GM19035 (cell line): ENCODE measurements at regions not wholly inside any gene's neighbourhood (a gene's known extent, or its start where the extent isn't known, plus 50 kb on each side); places are given as distances from the start of the nearest gene placed in this dataset.
"Not testable (repeated sequence)": the region's sequence is repeated elsewhere in the genome, so short reads cannot be mapped to it uniquely, and the experiment has no call there.

Source experiments
- ATAC-seq: cut with Tn5 transposase; IDR thresholded peaks from one replicate; pipeline ENCODE4 v1.9.1; 2021; ENCODE audit not compliant: unreplicated experiment

DNA sequence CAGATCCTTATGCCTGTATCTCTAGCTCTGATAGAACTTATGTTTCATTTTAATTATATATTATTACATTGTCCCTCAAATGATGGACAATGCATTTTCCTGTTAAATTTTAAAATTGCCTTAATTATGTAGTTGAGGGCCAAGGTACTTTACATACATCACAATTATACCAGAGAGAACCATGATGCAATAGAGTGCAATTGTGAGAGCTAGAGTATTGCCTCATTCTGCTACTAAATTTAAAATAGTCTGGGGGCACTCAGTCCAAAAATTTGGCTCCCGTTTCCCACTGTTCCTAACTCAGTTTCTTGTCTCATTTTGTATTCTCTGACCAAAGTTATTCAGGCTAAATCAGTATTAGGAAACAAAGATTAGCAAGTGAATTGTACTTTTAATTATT, 378.5 kb upstream of the ZFP42 start:
- ATAC-seq, result no peak

DNA sequence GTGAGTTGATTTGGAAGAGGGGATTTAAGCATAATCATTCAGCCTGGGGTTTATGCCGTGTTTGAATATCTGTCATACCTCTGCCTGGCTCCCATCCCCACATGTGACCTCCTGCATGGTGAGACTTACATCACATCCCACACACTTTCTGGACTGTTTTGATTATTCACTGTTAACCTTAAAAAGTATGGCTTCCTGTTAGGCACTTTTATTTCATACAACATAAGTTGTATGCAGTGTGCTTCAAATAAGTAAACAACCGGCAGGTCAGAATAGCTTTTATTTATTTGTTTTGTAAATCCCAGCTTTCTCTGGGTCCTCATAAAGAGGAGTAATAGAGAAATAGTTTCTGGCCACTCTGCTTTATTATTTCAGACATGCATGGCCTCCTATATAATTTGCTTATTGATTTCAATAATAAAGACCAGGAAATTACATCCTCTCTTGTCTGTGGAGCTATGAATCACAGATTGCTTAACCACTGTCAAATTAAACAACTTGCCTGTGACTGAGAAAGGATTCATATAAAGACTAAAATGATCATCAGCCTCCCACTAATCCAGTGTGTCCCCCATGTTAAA, 376.8 kb upstream of the ZFP42 start:
- ATAC-seq, result no peak

DNA sequence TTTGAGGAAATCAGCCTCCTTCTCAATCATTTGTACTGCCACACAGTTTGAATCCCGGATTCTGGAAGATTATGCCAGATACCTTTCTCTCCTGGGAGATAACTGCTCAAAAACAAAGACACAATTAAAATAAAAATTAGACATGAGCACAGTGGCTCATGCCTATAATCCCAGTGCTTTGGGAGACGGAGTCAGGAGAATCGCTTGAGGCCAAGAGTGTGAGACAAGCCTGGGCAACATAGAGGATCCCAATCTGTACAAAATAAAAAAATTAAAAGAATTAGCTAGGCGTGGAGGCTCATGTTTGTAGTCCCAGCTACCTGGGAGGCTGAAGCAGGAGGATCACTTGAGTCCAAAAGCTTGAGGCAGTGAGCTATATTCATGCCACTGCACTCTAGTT, 376.3 kb upstream of the ZFP42 start:
- no peak for ATAC-seq

DNA sequence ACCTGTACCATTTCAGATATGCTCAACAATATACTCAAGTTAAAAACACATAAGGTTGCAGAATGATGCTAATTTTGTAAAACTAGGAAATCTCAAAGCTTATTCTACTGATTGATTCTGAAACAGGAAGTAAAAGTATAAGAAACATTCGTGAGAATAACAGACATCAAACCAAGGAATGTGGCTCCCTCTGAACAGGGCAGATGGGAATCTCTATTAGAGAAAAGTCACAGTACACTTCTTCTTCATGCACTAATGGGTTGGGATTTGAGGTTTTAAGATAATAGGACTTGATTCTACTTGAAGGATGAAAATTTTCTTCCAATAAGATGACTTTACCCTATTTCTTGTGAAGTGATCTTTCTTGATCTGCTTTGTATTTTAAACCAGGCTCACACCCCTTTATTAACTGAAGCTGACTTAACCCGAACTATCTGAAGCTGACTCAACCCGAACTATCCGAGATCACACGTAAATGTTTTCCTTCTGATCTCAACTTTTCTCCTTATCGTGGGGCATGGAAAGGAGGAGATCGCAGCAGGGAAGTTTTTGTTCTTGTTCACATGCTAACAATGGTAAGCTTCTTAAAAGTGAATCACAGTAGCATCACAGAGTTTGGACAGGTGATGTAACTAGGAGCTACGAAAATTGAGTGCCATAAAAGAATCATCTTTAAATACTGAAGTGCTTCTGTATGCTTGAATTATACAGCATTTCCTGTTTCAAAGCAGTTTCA, 363.1 kb upstream of the ZFP42 start:
- ATAC-seq, result no peak

DNA sequence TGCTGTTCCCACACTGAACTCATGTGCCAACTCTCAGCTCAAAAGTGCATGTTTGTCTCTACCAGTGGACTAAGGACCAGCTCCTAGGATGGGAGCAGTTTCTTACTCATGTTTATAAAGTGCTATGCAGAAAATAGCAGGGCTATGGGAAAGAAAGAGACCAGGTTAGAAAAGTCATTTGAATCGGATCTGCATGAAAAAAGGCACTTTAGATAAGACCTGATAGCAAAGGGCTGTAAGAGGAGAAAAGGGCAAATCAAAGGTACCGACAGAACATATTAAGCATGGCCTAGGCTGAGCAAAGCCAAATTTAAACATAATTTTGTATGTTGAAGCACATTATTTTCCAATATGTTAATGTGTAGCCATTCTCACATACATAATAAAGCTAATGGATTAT, 362.3 kb upstream of the ZFP42 start:
- ATAC-seq, result no peak

DNA sequence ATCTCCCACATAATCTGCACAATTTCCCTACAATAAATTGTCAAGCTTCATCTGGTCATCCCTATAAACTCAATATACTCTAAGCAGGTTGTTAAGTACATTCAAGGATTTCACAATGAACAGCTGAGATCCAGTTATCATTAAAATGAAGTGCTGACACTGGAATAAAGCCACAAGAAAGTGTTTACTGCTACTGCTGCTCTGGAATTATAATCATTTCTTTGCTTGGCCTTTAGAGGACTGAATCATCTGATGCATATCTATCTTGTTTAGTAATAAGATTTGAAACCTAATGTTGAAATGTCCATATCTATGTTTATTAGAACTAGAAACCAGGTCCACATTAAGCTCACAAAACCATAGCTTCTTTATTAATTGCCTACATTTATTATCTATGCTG, 338.6 kb upstream of the ZFP42 start:
- no peak for ATAC-seq

DNA sequence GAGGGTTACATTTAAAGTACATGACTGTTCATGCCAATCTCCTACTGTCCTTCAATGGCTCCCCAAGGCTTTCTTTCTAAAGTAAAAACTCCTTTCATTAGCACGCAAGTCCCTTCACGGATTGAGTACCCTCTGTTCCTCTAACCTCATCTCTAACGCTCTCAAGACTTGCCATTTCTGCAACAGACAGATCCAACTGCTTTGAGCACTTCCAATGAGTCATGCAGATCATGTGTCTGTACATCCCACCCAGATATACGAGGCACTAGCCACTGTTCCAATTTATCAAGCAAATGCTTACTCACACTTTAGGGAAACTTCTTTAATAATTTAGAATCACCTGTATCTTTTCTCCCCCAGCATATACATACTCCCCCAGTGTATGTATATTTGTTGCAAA, 332.5 kb upstream of the ZFP42 start:
- ATAC-seq, result no peak

DNA sequence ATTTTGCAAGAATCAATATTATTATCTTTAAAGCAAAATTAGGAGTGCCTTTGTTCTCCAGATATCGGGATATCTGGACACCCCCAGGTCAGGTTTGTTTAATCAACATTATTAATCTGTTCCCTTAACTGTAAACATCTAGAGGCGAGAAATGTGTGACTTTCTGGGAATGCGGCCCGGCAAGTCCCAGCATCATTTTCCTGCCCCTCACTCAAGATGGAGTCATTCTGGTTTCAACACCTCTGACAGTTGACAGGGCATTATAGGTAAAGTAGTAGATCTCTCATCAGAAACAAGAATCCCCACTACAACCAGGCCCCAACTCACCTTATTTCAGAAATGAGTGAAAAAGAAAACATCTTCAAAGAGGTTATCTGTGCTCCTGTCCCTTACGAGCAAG, 331.6 kb upstream of the ZFP42 start:
- no peak for ATAC-seq

DNA sequence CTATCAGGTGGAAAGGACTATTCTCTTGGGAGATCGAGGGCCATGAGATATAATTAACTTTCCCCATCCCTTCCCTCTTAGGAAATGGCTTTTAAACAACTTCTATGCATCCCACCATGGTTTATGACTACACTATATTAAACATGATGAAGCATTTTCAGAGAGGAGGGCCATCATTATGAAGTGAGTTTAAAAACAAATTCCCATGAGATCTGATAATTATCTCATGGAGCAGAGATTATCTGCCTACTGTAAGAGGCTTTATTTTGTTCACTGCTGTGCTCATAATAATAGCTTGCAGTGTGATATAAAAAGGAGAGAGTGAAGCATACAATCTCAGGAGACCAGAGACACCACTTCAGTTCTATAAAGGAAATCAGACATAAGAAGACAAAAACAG, 330.5 kb upstream of the ZFP42 start:
- ATAC-seq, result no peak

DNA sequence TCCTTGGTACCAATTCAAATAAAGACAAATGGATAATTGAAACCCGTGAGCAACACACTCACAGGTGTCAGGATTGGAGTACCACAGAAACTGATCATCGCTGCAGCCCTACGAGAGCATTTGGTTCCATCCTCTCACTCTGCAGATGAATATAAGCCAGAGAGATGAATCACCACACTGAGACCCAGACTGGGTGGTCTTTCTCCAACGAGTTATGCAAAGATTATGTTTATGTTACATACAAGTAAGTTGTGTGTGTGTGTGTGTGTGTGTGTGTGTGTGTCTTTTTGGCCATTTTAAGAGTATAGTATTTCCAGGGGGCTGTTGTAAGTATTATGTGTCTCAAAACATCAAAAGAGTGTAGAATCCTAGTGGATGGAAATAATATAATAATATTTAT, 329.5 kb upstream of the ZFP42 start:
- ATAC-seq, result no peak

DNA sequence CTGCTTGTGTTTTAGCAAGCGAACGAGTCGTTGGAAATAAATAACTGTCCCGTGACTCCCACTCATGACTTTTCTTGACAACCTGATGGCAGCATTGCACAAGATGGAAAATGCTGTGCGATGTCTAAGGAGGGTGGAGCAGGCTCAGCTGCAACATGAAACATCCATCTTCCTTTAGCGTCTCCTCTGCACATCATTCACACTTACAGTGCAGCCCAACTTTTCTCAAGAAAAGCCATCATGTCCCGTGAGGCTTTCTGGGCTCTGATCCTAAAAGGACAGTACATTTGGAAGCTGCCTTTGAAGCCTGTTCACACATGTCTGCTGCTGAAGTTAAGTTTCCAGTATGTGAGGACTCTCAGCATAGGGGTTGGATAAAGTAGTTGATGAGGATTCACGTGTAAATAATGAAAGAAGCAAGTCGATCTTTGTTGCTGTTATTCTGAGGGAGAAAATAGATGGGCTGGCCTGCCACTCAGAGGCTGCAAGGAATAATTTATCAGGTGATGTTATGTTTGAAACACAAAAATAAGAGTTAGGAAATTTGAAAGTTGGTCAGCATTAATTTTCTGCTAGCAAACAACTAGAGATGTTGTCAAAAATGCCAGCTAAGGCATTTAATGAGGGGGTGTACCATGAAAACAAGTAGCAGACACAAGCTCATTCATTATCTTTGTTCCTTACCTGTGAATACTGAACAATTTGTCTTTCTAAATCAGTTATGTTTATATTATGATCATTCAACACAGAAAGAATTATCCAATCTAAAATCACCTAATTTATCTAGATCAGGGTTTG, 328.7 kb upstream of the ZFP42 start:
- no peak for ATAC-seq

- ATAC-seq, result no peak
These were observed 327.0 kb upstream of the ZFP42 start for GRCh38 chr4:187668526-187669082.

DNA sequence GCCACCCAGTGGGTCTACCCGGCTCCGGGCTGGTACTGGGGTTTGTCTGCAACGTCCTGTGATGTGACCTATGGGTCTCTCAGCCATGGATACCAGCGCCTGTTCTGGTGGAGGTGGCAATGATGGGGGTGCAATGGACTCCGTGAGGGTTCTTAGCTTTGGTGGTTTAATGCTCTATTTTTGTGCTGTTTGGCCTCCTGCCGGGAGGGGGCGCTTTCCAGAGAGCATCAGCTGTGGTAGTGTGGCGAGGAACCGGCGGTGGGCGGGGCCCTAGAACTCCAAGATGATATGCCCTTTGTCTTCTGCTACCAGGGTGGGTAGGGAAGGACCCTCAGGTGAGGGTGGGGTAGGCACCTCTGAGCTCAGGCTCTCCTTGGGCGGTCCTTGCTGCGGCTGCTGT, 324.1 kb upstream of the ZFP42 start:
- not testable (repeated sequence) for ATAC-seq

- ATAC-seq, result not testable (repeated sequence)
These were observed 323.6 kb upstream of the ZFP42 start for GRCh38 chr4:187671958-187672357.

DNA sequence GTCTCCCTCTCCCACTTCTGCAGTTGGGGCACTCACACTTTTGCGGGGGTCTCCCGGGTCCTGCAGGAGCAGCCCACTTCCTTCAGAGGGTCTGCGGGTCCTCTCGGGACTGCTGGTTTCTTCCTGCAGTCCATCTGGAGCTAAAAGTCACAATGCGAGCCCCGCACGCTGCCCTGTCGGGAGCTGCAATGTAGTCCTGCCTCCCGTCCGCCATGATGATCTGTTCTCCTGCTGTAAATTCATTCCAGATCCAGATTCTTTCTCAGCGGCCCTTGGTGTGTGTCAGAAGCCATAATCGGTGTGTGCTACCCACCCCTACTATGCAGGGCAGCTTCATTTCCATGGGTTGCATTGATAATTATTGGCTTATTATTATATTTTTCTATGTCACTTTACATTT, 323.0 kb upstream of the ZFP42 start:
- not testable (repeated sequence) for ATAC-seq

GRCh38 chr4:187679450-187679849, 316.1 kb upstream of the ZFP42 start:
- ATAC-seq, result no peak

DNA sequence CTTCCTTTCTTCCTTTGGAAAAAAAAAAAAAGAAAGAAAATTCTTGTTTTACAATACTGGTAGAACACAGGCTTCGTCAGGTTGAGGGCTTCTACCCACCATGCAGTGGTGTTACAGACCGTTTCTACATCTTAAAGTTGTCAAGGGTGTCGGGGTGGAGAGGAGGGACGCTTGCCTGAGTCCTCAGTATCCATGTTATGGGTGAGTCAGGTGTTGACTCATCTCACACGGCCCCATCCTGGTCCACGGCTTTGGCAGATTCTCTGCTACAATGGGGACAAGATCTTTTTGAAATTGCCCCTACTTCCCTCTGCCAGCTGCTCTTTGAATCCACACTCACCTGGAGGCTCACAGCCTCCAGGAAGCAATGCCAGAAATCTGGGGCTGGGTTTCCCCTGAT, 310.3 kb upstream of the ZFP42 start:
- no peak for ATAC-seq

GRCh38 chr4:187687697-187688096, 307.9 kb upstream of the ZFP42 start:
- ATAC-seq, result no peak

DNA sequence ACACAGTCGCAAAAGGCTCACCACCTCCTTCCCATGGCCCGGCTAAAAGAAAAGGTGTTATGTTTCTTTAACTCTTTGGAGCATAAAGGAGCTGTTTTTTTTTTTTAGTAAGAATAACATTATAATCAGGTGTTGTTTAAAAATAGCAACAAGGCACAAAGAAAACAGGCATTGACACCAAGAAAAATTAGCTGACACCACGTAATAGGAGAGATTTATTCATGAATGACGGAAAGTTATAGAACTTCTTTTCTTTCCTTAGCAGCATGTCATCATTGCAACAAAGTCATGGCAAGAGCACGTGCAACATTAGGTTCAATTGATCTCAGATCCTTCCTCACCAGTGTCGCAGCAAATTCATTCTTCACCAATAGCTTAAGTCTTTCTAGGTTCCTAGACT, 302.9 kb upstream of the ZFP42 start:
- no peak for ATAC-seq

DNA sequence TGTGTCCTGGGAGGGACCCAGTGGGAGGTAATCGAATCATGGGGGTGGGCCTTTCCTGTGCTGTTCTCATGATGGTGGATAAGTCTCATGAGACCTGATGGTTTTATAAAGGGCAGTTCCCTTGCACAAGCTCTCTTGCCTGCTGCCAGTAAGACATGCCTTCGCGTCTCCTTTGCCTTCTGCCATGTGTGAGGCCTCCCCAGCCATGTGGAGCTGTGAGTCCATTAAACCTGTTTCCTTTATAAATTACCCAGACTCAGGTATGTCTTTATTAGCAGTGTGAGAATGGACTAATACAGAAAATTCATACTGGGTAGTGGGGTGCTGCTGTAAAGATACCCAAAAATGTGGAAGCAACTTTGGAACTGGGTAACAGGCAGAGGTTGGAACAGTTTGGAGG, 300.0 kb upstream of the ZFP42 start:
- ATAC-seq, result not testable (repeated sequence)

DNA sequence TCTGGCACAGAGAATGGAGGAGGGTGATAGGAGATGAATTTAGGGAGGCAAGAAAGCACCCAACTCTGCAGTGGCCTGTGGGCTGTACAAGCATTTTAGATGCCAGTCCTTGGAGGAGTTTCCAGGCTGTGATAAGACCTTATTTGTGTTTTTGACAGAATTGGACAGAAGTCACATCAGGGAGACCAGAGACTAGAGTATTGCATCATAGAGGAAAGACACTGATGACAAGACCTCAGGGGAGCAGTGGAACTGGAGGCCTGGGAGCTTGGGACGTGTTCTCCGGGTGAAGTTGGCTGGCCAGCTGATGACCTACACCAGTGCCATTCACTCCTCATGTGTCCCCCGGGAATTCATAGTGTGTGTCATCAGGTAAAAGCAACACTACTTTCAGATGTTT, 284.0 kb upstream of the ZFP42 start:
- no peak for ATAC-seq

- no peak for ATAC-seq
These were observed 280.6 kb upstream of the ZFP42 start for GRCh38 chr4:187714957-187715356.
